ENCODE measurements at regions not wholly inside any gene's neighbourhood (a gene's known extent, or its start where the extent isn't known, plus 50 kb on each side); places are given as distances from the start of the nearest gene placed in this dataset.

GRCh38 chr14:84041421-84041820, 1488.5 kb upstream of the FLRT2 start:
- DNase-seq (ENCODE audit: low read depth in 1 of 2, low spot score in 1 of 2): no peak
- Histone ChIP-seq H3K4me3 (replicated peaks; ENCODE audit: insufficient read depth, low read length) (no peak overlapping the region), H3K27ac (replicated peaks) (no peak overlapping the region), H3K27me3 (ENCODE audit: insufficient read depth, poor library complexity, severe bottlenecking) (no peaks in the 10 kb centered on the region)
- TF ChIP-seq, protein P1, sequence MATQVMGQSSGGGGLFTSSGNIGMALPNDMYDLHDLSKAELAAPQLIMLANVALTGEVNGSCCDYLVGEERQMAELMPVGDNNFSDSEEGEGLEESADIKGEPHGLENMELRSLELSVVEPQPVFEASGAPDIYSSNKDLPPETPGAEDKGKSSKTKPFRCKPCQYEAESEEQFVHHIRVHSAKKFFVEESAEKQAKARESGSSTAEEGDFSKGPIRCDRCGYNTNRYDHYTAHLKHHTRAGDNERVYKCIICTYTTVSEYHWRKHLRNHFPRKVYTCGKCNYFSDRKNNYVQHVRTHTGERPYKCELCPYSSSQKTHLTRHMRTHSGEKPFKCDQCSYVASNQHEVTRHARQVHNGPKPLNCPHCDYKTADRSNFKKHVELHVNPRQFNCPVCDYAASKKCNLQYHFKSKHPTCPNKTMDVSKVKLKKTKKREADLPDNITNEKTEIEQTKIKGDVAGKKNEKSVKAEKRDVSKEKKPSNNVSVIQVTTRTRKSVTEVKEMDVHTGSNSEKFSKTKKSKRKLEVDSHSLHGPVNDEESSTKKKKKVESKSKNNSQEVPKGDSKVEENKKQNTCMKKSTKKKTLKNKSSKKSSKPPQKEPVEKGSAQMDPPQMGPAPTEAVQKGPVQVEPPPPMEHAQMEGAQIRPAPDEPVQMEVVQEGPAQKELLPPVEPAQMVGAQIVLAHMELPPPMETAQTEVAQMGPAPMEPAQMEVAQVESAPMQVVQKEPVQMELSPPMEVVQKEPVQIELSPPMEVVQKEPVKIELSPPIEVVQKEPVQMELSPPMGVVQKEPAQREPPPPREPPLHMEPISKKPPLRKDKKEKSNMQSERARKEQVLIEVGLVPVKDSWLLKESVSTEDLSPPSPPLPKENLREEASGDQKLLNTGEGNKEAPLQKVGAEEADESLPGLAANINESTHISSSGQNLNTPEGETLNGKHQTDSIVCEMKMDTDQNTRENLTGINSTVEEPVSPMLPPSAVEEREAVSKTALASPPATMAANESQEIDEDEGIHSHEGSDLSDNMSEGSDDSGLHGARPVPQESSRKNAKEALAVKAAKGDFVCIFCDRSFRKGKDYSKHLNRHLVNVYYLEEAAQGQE (IDR thresholded peaks at IDR 0.05; ENCODE audit: insufficient replicate concordance, low read depth): no peak
- no peak for TF ChIP-seq POLR2AphosphoS5 (IDR thresholded peaks at IDR 0.05; ENCODE audit: low read depth)
- TF ChIP-seq, protein P2, sequence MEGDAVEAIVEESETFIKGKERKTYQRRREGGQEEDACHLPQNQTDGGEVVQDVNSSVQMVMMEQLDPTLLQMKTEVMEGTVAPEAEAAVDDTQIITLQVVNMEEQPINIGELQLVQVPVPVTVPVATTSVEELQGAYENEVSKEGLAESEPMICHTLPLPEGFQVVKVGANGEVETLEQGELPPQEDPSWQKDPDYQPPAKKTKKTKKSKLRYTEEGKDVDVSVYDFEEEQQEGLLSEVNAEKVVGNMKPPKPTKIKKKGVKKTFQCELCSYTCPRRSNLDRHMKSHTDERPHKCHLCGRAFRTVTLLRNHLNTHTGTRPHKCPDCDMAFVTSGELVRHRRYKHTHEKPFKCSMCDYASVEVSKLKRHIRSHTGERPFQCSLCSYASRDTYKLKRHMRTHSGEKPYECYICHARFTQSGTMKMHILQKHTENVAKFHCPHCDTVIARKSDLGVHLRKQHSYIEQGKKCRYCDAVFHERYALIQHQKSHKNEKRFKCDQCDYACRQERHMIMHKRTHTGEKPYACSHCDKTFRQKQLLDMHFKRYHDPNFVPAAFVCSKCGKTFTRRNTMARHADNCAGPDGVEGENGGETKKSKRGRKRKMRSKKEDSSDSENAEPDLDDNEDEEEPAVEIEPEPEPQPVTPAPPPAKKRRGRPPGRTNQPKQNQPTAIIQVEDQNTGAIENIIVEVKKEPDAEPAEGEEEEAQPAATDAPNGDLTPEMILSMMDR (IDR thresholded peaks at IDR 0.05; ENCODE audit: insufficient read depth, low read length): no peak
- no peak for TF ChIP-seq SPI1 (IDR thresholded peaks at IDR 0.05; ENCODE audit: borderline replicate concordance, low read depth)
- TF ChIP-seq GABPA (IDR thresholded peaks at IDR 0.05; ENCODE audit: low read depth): no peak

DNA sequence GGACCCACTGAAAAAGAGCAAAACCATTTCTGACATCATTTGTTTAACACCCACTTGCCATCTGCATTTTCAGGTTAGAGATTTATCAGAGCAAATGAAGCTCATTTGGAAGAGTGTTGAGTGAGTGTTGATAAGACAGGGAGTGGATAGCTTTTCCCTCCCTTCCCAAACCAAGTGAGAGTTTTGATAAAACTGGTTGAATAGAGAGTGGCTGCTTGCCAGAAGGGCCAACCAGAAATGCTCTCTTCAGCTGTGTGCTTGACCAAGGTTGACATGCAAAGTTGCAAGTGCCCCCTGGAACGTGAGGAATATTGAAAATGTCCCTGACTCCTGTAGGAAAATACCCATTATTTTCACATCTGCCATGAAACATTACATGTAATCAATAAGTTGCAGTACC, 1487.0 kb upstream of the FLRT2 start:
- H3K4me3 ChIP-seq (replicated peaks; ENCODE audit: insufficient read depth, low read length): no peak overlapping the region
- no peaks in the 10 kb centered on the region for H3K27me3 ChIP-seq (ENCODE audit: insufficient read depth, poor library complexity, severe bottlenecking)
- no peak for TF ChIP-seq POLR2AphosphoS5 (IDR thresholded peaks at IDR 0.05; ENCODE audit: low read depth)
- TF ChIP-seq, protein P1 (IDR thresholded peaks at IDR 0.05; ENCODE audit: insufficient replicate concordance, low read depth): no peak
- no peak for TF ChIP-seq SPI1 (IDR thresholded peaks at IDR 0.05; ENCODE audit: borderline replicate concordance, low read depth)
- TF ChIP-seq GABPA (IDR thresholded peaks at IDR 0.05; ENCODE audit: low read depth): no peak
- TF ChIP-seq, protein P2 (IDR thresholded peaks at IDR 0.05; ENCODE audit: insufficient read depth, low read length): no peak
- no peak for DNase-seq (ENCODE audit: low read depth in 1 of 2, low spot score in 1 of 2)
- H3K27ac ChIP-seq (replicated peaks): no peak overlapping the region

DNA sequence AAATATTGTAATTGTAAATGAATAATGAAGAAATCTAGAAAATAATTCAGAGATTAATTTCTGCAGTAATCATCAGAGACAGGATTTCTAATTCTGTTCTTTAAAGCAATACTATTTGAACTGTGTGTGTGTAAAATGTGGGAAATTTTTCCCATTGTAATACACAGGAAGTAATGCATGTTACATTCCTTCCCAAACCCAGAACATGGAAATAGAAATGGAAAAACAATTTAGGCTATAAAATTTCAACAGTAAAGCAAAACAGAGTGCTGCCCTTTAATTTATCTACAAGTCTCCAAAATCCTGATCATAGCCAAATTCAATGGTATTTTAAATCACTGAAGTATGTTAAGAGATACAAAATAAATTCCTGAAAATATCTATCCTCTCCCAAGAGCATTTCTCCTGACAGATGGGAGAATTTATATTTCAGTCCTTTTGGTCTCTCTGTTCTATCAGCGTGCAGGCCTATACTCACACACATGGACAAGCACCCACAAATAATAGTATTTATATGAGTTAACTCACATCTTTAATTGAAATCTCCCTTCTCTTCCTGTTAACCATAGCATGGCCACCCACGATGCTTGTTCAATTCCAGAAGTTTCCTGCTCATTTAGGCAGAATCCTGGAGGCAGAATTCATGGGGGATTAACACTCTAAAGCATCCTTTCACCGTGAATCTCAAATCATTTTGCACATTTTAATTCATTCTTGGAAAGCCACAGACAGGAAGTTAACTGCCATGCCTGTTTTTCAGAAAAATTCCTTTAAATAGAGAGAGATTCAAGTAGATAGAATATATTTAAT, 1465.4 kb upstream of the FLRT2 start:
- DNase-seq (ENCODE audit: low read depth in 1 of 2, low spot score in 1 of 2): no peak
- Histone ChIP-seq H3K27ac (replicated peaks) (no peak overlapping the region), H3K4me3 (replicated peaks; ENCODE audit: insufficient read depth, low read length) (no peak overlapping the region), H3K27me3 (ENCODE audit: insufficient read depth, poor library complexity, severe bottlenecking) (no peaks in the 10 kb centered on the region)
- TF ChIP-seq, protein P1 (IDR thresholded peaks at IDR 0.05; ENCODE audit: insufficient replicate concordance, low read depth): no peak
- TF ChIP-seq GABPA (IDR thresholded peaks at IDR 0.05; ENCODE audit: low read depth) (no peak), POLR2AphosphoS5 (IDR thresholded peaks at IDR 0.05; ENCODE audit: low read depth) (no peak), SPI1 (IDR thresholded peaks at IDR 0.05; ENCODE audit: borderline replicate concordance, low read depth) (no peak)
- TF ChIP-seq, protein P2 (IDR thresholded peaks at IDR 0.05; ENCODE audit: insufficient read depth, low read length): no peak
